GM18873 (cell line): ENCODE measurements at regions not wholly inside any gene's neighbourhood (a gene's known extent, or its start where the extent isn't known, plus 50 kb on each side); places are given as distances from the start of the nearest gene placed in this dataset.
"Not testable (repeated sequence)": the region's sequence is repeated elsewhere in the genome, so short reads cannot be mapped to it uniquely, and the experiment has no call there.

Experiments used
- ATAC-seq: cut with Tn5 transposase; IDR thresholded peaks from one replicate; pipeline ENCODE4 v1.9.1; 2021; ENCODE audit warnings: mild to moderate bottlenecking, moderate library complexity, moderate number of reproducible peaks; ENCODE audit not compliant: unreplicated experiment, low FRiP score

- no peak for ATAC-seq
These were observed 1150.0 kb downstream of the FSCB start for GRCh38 chr14:43356979-43357545.

DNA sequence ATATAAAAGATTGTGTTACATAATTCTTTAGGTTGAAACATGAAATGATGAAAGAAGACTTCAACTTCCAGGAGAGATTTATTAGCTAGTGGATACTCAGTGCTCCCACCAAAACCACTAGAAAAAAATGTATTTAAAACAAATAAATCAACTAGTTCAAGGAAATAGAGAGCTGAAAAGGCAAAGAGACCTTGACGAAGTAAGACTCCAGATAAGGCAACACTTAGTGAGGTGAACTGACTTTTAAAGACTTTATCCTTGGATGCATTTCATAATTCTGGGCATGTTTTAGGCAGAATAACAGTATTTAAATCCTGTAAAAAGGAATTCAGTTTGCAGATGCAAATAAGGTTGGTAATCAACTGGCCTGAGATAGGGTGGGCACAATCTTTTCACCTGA is 1150.7 kb downstream of the FSCB start:
- no peak for ATAC-seq

- ATAC-seq = no peak
These were observed 1165.2 kb downstream of the FSCB start for GRCh38 chr14:43341921-43342320.

DNA sequence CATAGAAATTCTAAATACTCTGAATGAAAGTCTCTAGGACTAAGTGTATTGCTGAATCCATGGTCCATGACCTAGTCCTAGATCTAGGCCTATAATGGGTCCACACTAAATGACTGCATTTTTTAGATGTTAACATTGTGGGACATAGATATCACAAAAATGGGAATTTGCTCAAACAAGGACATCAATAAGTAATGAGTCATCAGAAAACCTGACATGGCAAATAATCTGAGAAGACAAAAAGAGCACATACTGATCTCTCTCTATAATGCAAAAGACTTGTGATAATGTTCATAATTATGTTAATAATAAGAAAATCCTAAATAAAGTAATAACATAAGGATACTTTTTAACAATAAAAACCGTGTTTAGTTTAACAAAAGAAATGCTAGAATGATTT is 1168.4 kb downstream of the FSCB start:
- no peak for ATAC-seq

- ATAC-seq = no peak
These were observed 1170.7 kb downstream of the FSCB start for GRCh38 chr14:43336351-43336750.

DNA sequence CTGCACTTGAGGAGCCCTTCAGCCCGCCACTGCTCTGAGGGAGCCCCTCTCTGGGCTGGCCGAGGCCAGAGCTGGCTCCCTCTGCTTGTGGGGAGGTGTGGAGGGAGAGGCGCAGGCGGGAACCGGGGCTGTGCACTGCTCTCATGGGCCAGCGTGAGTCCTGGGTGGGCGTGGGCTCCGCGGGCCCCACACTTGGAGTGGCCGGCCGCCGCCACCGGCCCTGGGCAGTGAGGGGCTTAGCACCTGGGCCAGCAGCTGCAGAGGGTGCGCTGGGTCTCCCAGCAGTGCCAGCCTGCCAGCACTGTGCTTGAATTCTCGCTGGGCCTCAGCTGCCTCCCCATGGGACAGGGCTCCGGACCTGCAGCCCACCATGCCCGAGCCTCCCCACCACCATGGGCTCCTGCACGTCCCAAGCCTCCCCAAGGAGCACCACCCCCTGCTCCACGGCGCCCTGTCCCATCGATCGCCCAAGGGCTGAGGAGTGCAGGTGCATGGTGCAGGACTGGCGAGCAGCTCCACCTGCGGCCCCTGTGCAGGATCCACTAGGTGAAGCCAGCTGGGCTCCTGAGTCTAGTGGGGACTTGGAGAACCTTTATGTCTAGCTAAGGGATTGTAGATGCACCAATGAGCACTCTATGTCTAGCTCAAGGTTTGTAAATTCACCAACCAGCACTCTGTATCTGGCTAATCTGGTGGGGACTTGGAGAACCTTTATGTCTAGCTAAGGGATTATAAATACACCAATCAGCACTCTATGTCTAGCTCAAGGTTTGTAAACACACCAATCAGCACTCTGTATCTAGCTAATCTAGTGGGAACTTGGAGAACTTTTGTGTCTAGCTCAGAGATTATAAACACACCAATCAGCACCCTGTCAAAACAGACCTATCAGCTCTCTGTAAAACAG is 1180.3 kb downstream of the FSCB start:
- not testable (repeated sequence) for ATAC-seq

GRCh38 chr14:43316427-43316826 is 1190.7 kb downstream of the FSCB start:
- ATAC-seq = no peak

DNA sequence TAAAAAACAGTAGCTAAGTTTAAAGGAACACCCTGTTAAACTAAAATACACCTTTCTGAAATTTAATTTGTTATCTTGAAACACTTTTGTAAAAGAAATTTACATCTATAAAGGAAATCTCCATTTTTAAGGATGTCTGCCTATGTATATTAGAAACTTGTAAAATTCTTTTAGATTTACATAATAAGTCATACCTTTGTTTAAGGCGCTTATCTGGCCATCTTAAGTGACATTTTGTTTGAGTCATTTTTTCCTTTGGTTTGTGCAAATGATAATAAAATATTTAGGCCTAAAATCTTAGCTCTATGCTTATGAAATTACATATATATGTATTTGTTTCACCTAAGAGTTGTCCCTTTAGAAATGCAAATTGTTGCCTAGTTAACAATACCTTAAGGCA is 1193.4 kb downstream of the FSCB start:
- no peak for ATAC-seq

DNA sequence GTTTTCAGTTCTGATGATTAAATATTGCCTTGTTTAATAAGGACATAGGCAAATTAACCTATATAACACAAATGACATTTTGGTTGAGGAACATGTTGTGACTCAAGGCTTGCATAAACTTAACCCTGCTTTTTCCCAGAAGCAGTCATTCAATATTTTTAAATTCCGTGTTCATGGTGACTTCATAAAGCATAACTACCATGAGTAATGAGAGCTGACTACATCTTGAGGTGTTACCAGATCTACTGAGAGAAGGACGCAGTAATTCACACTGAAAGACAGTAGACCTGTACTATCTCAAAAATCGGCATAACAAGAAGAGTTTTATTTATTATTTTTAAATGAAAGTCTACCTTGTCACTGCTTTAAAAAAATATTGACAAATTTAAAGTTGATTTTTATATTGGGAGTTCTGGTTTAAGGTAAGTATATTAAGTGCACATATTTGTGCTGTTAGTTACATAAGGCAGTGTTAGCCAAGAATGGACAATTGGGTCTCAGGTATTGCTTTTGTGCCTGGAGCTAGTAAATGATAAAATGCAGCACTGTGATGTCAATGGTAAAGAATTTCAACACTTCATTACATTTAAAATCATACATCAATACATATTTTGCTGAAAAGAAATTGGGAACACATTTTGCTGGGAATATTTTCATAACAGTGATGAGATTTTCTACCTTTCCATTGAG is 1198.5 kb downstream of the FSCB start:
- no peak for ATAC-seq

DNA sequence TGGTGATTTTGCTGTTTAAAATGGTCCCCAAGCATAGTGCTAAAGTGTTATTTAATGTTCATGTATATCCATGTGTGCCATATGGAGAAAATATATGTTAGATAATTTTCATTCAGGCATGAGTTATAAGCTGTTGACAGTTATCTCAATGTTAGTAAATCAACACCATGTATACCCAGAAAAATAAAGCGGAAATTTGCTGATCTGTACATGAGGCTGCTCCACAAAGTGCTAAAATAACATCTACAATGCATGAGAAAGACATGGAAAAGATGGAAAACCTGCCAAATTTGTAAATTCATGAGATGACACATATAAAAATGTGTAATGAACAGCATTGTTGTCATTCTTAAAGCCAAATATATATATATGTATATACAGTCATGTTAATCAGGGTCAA is 1199.2 kb downstream of the FSCB start:
- no peak for ATAC-seq

GRCh38 chr14:43306053-43306452 is 1201.0 kb downstream of the FSCB start:
- ATAC-seq = no peak

DNA sequence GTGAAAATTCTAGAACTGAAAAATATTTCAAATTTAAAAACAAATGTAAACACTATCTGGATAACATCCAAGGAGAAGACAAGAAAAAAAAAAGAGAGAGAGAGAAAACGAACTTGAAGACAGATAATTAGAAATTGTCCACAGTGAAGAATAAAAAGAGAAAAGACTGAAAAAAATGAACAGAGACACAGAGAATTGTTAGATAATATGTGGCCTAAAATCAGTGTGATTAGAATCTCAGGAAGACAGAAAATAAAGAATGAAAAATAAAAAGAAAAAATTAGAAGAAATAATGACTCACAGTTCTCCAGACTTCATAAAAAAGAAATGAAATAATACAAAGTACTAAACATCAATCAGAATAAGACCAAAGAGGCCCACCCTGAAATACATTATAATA is 1209.3 kb downstream of the FSCB start:
- no peak for ATAC-seq

- ATAC-seq = not testable (repeated sequence)
These were observed 1211.0 kb downstream of the FSCB start for GRCh38 chr14:43296061-43296460.

DNA sequence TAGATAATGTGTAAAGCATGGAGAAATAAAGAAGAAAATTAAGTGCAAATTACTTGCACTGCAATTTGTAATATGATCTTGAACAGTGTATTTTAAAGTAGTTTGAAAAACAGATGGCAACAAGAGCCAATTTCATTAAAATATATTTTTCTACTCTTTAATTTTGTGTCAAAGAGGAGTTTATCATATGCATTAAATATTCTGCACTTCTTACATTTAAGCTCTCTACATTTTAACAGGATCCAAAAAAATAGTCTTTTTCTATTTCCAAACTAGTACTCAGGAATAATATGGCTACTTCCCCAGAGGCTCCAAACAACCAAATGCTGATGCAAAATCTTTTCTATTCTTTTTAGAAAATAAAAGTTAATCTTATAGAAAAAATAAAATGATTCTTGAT is 1221.5 kb downstream of the FSCB start:
- ATAC-seq = no peak

DNA sequence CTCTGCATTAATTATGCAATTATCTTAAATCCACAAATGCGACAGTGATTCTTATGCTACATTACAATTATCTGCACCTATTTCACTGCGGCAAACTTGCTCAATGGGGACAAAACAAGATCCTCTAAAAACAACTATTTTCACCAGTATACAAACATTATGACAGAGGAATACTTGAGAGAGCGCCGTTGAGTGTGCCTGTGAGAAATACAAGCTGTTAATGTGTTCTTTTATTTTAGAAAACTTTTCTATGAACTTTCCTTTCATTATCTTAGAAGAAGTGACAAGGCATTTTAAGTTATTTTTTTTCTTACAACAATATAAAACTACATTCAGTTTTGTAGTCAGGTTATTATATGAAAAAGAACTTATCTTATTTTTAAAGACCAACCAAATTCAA is 1247.0 kb downstream of the FSCB start:
- no peak for ATAC-seq

DNA sequence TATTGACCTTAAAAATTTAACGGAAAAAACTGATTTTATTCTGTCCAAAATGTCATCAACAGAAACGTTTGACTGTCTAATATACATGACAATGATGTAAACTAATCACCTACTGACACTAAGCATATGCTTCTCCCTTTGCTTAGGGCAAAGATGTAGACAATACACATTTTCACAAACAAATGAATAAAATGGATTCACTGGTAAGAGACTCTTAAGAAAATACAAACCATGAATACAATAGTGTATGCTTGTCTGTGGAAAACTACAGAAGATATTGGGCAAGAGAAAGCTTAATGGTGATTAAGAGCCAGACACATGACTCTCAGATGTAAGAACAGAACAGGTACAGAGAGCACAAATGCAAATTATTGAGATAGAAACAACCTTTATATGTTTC is 1248.7 kb downstream of the FSCB start:
- no peak for ATAC-seq

DNA sequence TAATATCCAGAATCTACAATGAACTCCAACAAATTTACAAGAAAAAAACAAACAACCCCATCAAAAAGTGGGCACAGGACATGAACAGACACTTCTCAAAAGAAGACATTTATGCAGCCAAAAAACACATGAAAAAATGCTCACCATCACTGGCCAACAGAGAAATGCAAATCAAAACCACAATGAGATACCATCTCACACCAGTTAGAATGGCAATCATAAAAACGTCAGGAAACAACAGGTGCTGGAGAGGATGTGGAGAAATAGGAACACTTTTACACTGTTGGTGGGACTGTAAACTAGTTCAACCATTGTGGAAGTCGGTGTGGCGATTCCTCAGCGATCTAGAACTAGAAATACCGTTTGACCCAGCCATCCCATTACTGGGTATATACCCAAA is 1250.1 kb downstream of the FSCB start:
- not testable (repeated sequence) for ATAC-seq

- no peak for ATAC-seq
These were observed 1254.2 kb downstream of the FSCB start for GRCh38 chr14:43252866-43253265.

GRCh38 chr14:43249591-43249990 is 1257.5 kb downstream of the FSCB start:
- ATAC-seq = no peak

DNA sequence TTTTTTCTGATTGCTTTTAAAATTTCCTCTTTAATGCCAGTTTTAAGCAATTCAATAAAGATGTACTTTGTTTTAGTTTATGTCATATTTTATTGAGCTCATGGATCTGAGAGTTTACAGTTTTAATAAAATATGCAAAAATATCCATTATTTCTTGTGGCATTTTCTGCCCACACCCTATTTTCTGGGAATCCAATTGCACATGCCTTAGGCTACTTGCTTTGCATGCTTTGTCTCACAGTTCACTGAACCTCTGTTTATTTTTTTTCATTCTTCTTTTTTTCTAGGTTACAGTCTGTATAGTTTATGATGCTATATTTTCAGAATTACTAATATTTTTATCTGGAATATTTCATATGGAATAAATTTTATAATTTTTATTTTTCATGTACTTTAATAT is 1258.0 kb downstream of the FSCB start:
- no peak for ATAC-seq

DNA sequence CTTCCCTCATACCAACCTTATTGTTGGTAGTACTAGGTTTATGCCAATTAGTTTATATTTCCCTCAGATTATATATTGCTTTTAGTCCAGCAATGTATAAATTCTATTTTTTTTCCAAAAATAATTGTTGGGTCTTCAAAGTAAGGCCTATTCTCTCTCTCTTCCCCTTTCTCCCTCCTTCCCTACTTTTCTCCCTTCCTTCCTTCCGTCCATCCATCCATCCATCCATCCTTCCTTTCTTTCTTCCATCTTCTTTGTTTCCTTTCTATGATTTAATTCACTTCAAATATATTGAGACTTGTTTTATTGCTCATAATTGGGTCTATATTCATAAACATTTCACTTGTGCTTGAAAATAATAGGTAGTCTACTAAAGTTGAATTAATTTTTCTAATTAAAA is 1259.2 kb downstream of the FSCB start:
- ATAC-seq = no peak
